Trophoblast cell (in vitro differentiated cells and primary cell): ENCODE measurements at regions not wholly inside any gene's neighbourhood (a gene's known extent, or its start where the extent isn't known, plus 50 kb on each side); places are given as distances from the start of the nearest gene placed in this dataset.

Source experiments
- DNase-seq, 2 donors: peaks; one replicate each; pipeline ENCODE4 v3.0.0-alpha.2; 2016
- H2AFZ ChIP-seq: 2 replicates; pipeline ENCODE4 v1.6.1; 2013; ENCODE audit warnings: low read length, moderate library complexity, mild to moderate bottlenecking; ENCODE audit not compliant: insufficient read depth, poor library complexity
- H2AK5ac ChIP-seq: 2 replicates; pipeline ENCODE4 v1.6.1; 2013; ENCODE audit warnings: mild to moderate bottlenecking, low read length
- H2BK120ac ChIP-seq: 2 replicates; pipeline ENCODE4 v1.6.1; 2013; ENCODE audit warnings: low read length, mild to moderate bottlenecking, moderate library complexity; ENCODE audit not compliant: insufficient read depth, poor library complexity
- H2BK12ac ChIP-seq: 2 replicates; pipeline ENCODE4 v1.6.1; 2013; ENCODE audit warnings: mild to moderate bottlenecking, low read length, moderate library complexity
- H2BK5ac ChIP-seq: 2 replicates; pipeline ENCODE4 v1.6.1; 2013; ENCODE audit warnings: low read length, low read depth, moderate library complexity, mild to moderate bottlenecking; ENCODE audit not compliant: poor library complexity
- H3K14ac ChIP-seq: 2 replicates; pipeline ENCODE4 v1.6.1; 2013; ENCODE audit warnings: mild to moderate bottlenecking, low read length
- H3K18ac ChIP-seq: 2 replicates; pipeline ENCODE4 v1.6.1; 2013; ENCODE audit warnings: mild to moderate bottlenecking, low read length
- H3K23ac ChIP-seq: 2 replicates; pipeline ENCODE4 v1.6.1; 2013; ENCODE audit warnings: low read length
- H3K27ac ChIP-seq: 2 replicates; pipeline ENCODE4 v1.5.1; 2013; ENCODE audit warnings: low read depth, mild to moderate bottlenecking, inconsistent platforms, low read length, moderate library complexity
- H3K27me3 ChIP-seq: 2 replicates; pipeline ENCODE4 v1.6.1; 2013; ENCODE audit warnings: inconsistent platforms, mild to moderate bottlenecking, low read length, moderate library complexity; ENCODE audit not compliant: insufficient read depth
- H3K36me3 ChIP-seq, 2 experiments: 1 replicate in 1 of 2; 2 replicates in 1 of 2; pipeline ENCODE4 v1.6.1; 2013; ENCODE audit warnings: low read length in 2 of 2, mild to moderate bottlenecking in 2 of 2, moderate library complexity in 1 of 2; ENCODE audit not compliant: insufficient read depth in 2 of 2, control insufficient read depth in 1 of 2
- H3K4ac ChIP-seq: 2 replicates; pipeline ENCODE4 v1.6.1; 2013; ENCODE audit warnings: low read depth, mild to moderate bottlenecking, low read length, moderate library complexity
- H3K4me1 ChIP-seq, 2 experiments: 1 replicate in 1 of 2; 2 replicates in 1 of 2; pipeline ENCODE4 v1.6.1; 2013; ENCODE audit warnings: low read length in 2 of 2, mild to moderate bottlenecking in 2 of 2, moderate library complexity in 1 of 2; ENCODE audit not compliant: insufficient read depth in 2 of 2, control insufficient read depth in 1 of 2
- H3K4me2 ChIP-seq: 2 replicates; pipeline ENCODE4 v1.6.1; 2013; ENCODE audit warnings: inconsistent platforms, mild to moderate bottlenecking, low read length, moderate library complexity
- H3K4me3 ChIP-seq: 2 replicates; pipeline ENCODE4 v1.5.1; 2013; ENCODE audit warnings: mild to moderate bottlenecking, low read depth, low read length, inconsistent platforms
- H3K79me1 ChIP-seq: one replicate; pipeline ENCODE4 v1.6.1; 2013; ENCODE audit warnings: low read length
- H3K79me2 ChIP-seq: 2 replicates; pipeline ENCODE4 v1.6.1; 2013; ENCODE audit warnings: low read length, mild to moderate bottlenecking; ENCODE audit not compliant: control insufficient read depth, insufficient read depth, poor library complexity
- H3K9ac ChIP-seq: 2 replicates; pipeline ENCODE4 v1.6.1; 2013; ENCODE audit warnings: mild to moderate bottlenecking, low read length
- H3K9me3 ChIP-seq: 2 replicates; pipeline ENCODE4 v1.6.1; 2013; ENCODE audit warnings: low read depth, mild to moderate bottlenecking, control low read depth, inconsistent platforms, low read length; ENCODE audit not compliant: insufficient read depth
- H4K12ac ChIP-seq: 2 replicates; pipeline ENCODE4 v1.6.1; 2013; ENCODE audit warnings: low read depth, mild to moderate bottlenecking, low read length, moderate library complexity
- H4K8ac ChIP-seq: 2 replicates; pipeline ENCODE4 v1.6.1; 2013; ENCODE audit warnings: low read depth, mild to moderate bottlenecking, low read length, moderate library complexity
- H4K91ac ChIP-seq: one replicate; pipeline ENCODE4 v1.6.1; 2013; ENCODE audit warnings: low read depth, mild to moderate bottlenecking, low read length, moderate library complexity
- WGBS: extraction: QIAGEN DNeasy Blood & Tissue Kit; methylation state at CpG from one replicate; pipeline ENCODE4 v1.1.7; 2013; ENCODE audit warnings: missing lambda C conversion rate; ENCODE audit not compliant: insufficient read length, insufficient coverage; ENCODE audit errors: extremely low coverage; 5-methylcytosine and 5-hydroxymethylcytosine counted together

- Histone ChIP-seq H3K14ac (no peak overlapping the region), H3K27me3 (no peaks in the 10 kb centered on the region), H2BK12ac (no peak overlapping the region), H3K23ac (no peak overlapping the region), H3K4ac (no peak overlapping the region), H2AFZ (no peak overlapping the region), H3K36me3 (no peaks in the 10 kb centered on the region), H3K79me1 (no peaks in the 10 kb centered on the region), H3K4me1 (no peaks in the 10 kb centered on the region), H3K4me3 (no peak overlapping the region), H4K12ac (no peak overlapping the region), H2BK5ac (no peak overlapping the region), H4K8ac (no peak overlapping the region), H3K27ac (no peak overlapping the region), H3K18ac (no peak overlapping the region), H2BK120ac (no peak overlapping the region), H3K9ac (no peak overlapping the region), H3K9me3 (peaks cover 1% of the 10 kb centered on the region), H4K91ac (no peak overlapping the region), H2AK5ac (no peak overlapping the region), H3K4me2 (no peak overlapping the region), H3K79me2 (no peaks in the 10 kb centered on the region)
- no peak for DNase-seq
- no CpG with 5 or more reads among the region's 7 CpGs for WGBS
Observed at GRCh38 chr5:1965925-1966324, 83.2 kb upstream of the IRX4 start.

GRCh38 chr5:1963941-1964451, 81.3 kb upstream of the IRX4 start:
- Histone ChIP-seq H2BK120ac (no peak overlapping the region), H3K14ac (no peak overlapping the region), H3K79me1 (no peaks in the 10 kb centered on the region), H3K36me3 (no peaks in the 10 kb centered on the region), H2BK5ac (no peak overlapping the region), H2AFZ (no peak overlapping the region), H3K4me2 (no peak overlapping the region), H3K4me1 (no peaks in the 10 kb centered on the region), H2BK12ac (no peak overlapping the region), H3K79me2 (no peaks in the 10 kb centered on the region), H4K12ac (no peak overlapping the region), H3K9me3 (peaks cover 8% of the 10 kb centered on the region), H3K18ac (no peak overlapping the region), H3K27me3 (no peaks in the 10 kb centered on the region), H3K27ac (no peak overlapping the region), H3K9ac (no peak overlapping the region), H3K4me3 (no peak overlapping the region), H2AK5ac (no peak overlapping the region), H3K4ac (no peak overlapping the region), H4K91ac (no peak overlapping the region), H4K8ac (no peak overlapping the region), H3K23ac (no peak overlapping the region)
- no CpG with 5 or more reads among the region's 14 CpGs for WGBS
- no peak for DNase-seq

- Histone ChIP-seq H3K4me3 (no peak overlapping the region), H3K36me3 (no peaks in the 10 kb centered on the region), H3K4ac (no peak overlapping the region), H2BK5ac (no peak overlapping the region), H4K91ac (no peak overlapping the region), H3K27me3 (no peaks in the 10 kb centered on the region), H3K23ac (no peak overlapping the region), H3K9ac (no peak overlapping the region), H3K79me2 (no peaks in the 10 kb centered on the region), H3K27ac (no peak overlapping the region), H3K18ac (no peak overlapping the region), H3K14ac (no peak overlapping the region), H3K79me1 (no peaks in the 10 kb centered on the region), H2AFZ (no peak overlapping the region), H4K8ac (no peak overlapping the region), H2BK120ac (no peak overlapping the region), H3K4me2 (no peak overlapping the region), H3K9me3 (peaks cover 8% of the 10 kb centered on the region), H2BK12ac (no peak overlapping the region), H3K4me1 (no peaks in the 10 kb centered on the region), H2AK5ac (no peak overlapping the region), H4K12ac (no peak overlapping the region)
- WGBS: no CpG with 5 or more reads among the region's 12 CpGs
- DNase-seq: no peak
Observed at GRCh38 chr5:1963358-1963757, 80.6 kb upstream of the IRX4 start.

GRCh38 chr5:1962619-1963355, 80.1 kb upstream of the IRX4 start:
- H3K36me3 ChIP-seq: no peaks in the 10 kb centered on the region
- no peaks in the 10 kb centered on the region for H3K27me3 ChIP-seq
- H2AFZ ChIP-seq: no peak overlapping the region
- H3K4me1 ChIP-seq: no peaks in the 10 kb centered on the region
- no peak overlapping the region for H2BK5ac ChIP-seq
- H4K8ac ChIP-seq: no peak overlapping the region
- H2BK120ac ChIP-seq: no peak overlapping the region
- no peak overlapping the region for H3K9ac ChIP-seq
- no peaks in the 10 kb centered on the region for H3K79me1 ChIP-seq
- H3K14ac ChIP-seq: no peak overlapping the region
- no peak overlapping the region for H2AK5ac ChIP-seq
- DNase-seq: no peak
- no CpG with 5 or more reads among the region's 13 CpGs for WGBS
- H2BK12ac ChIP-seq: no peak overlapping the region
- peaks cover 8% of the 10 kb centered on the region for H3K9me3 ChIP-seq
- no peak overlapping the region for H3K27ac ChIP-seq
- H3K4me3 ChIP-seq: no peak overlapping the region
- no peak overlapping the region for H4K91ac ChIP-seq
- no peak overlapping the region for H3K4ac ChIP-seq
- H3K79me2 ChIP-seq: no peaks in the 10 kb centered on the region
- H3K4me2 ChIP-seq: no peak overlapping the region
- H3K18ac ChIP-seq: no peak overlapping the region
- no peak overlapping the region for H3K23ac ChIP-seq
- no peak overlapping the region for H4K12ac ChIP-seq
